H1 (cell line): ENCODE measurements at regions not wholly inside any gene's neighbourhood (a gene's known extent, or its start where the extent isn't known, plus 50 kb on each side); places are given as distances from the start of the nearest gene placed in this dataset.

Experiments used
- EZH2 ChIP-seq: fragments of 200-600 bp; sonication (generic); IDR thresholded peaks from 2 replicates; pipeline ENCODE4 v1.7.1; 2012; ENCODE audit warnings: low read depth, mild to moderate bottlenecking, moderate library complexity, low read length, inconsistent platforms; ENCODE audit not compliant: severe bottlenecking

GRCh38 chr2:145315053-145315452 is 795.1 kb upstream of the ZEB2 start (continued):
- TF ChIP-seq EZH2: no peak
